B cell (primary cell): ENCODE measurements at regions not wholly inside any gene's neighbourhood (a gene's known extent, or its start where the extent isn't known, plus 50 kb on each side); places are given as distances from the start of the nearest gene placed in this dataset.

Source experiments
- ATAC-seq: fragments of 200-7000 bp; cut with Tn5 transposase; one replicate; pipeline ENCODE4 v1.10.0; 2021; ENCODE audit warnings: low read depth, mild to moderate bottlenecking, moderate number of reproducible peaks, moderate library complexity
- CTCF ChIA-PET: fragments of 350-600 bp; sonication (Branson Sonifier 250); formaldehyde crosslinking; loops from one replicate; lab custom pipeline; 2021; ENCODE audit warnings: antibody characterized with exemption, inconsistent platforms; lab: Charles Lee
- POLR2A ChIA-PET: fragments of 350-600 bp; sonication (Branson Sonifier 250); formaldehyde crosslinking; loops from one replicate; lab custom pipeline; 2021; ENCODE audit warnings: antibody characterized with exemption; lab: Charles Lee
- DNase-seq: peaks from one replicate; pipeline ENCODE4 v3.0.0; 2013
- H2AFZ ChIP-seq: 2 replicates; pipeline ENCODE4 v1.6.1; 2012; ENCODE audit warnings: mild to moderate bottlenecking, low read depth, low read length; ENCODE audit not compliant: insufficient read depth, poor library complexity, severe bottlenecking
- H3K27ac ChIP-seq, 2 donors: 1 replicate in 1 of 2; 2 replicates in 1 of 2; pipeline ENCODE4 v1.5.1; 2012 to 2013; ENCODE audit warnings: low read length in 2 of 2, mild to moderate bottlenecking in 2 of 2, moderate library complexity in 1 of 2
- H3K27me3 ChIP-seq, 4 experiments: fragments of 200-600 bp in 1 of 4; sonication (generic) in 1 of 4; replicated peaks in 1 of 4; 1 replicate in 2 of 4; 2 replicates in 2 of 4; pipeline versions ENCODE4 v1.6.1 to v1.7.0; 2013 to 2016; ENCODE audit warnings: low read length in 3 of 4, mild to moderate bottlenecking in 2 of 4, mixed read lengths in 1 of 4, moderate library complexity in 1 of 4; ENCODE audit not compliant: insufficient read depth in 4 of 4, control insufficient read depth in 3 of 4; ENCODE audit errors: control extremely low read depth in 1 of 4
- H3K36me3 ChIP-seq, 2 experiments: replicated peaks in 1 of 2; 1 replicate in 1 of 2; 2 replicates in 1 of 2; pipeline versions ENCODE4 v1.6.1 to v1.7.1; 2013; ENCODE audit warnings: low read length in 1 of 2; ENCODE audit not compliant: insufficient read depth in 2 of 2, control insufficient read depth in 1 of 2; ENCODE audit errors: control extremely low read depth in 1 of 2, extremely low read depth in 1 of 2
- H3K4me1 ChIP-seq, 2 donors: fragments of 200-600 bp in 1 of 2; sonication (generic) in 1 of 2; 1 replicate in 1 of 2; 2 replicates in 1 of 2; pipeline versions ENCODE4 v1.5.1 to v1.6.1; 2013 to 2017; ENCODE audit warnings: low read length in 2 of 2; ENCODE audit not compliant: control insufficient read depth in 2 of 2, insufficient read depth in 2 of 2
- H3K4me2 ChIP-seq: replicated peaks from 2 replicates; pipeline ENCODE3; 2012; ENCODE audit warnings: mild to moderate bottlenecking, low read depth, low read length; ENCODE audit not compliant: poor library complexity, severe bottlenecking
- H3K4me3 ChIP-seq, 5 experiments: fragments of 200-600 bp in 1 of 5; sonication (generic) in 1 of 5; 1 replicate in 3 of 5; 2 replicates in 2 of 5; pipeline versions ENCODE4 v1.5.1 to v1.7.0; 2011 to 2016; ENCODE audit warnings: low read length in 4 of 5, mild to moderate bottlenecking in 4 of 5, low read depth in 2 of 5, control low read depth in 1 of 5, moderate library complexity in 1 of 5; ENCODE audit not compliant: insufficient read depth in 1 of 5; ENCODE audit errors: control extremely low read depth in 1 of 5, extremely low read depth in 1 of 5
- H3K79me2 ChIP-seq: fragments of 200-600 bp; sonication (generic); one replicate; pipeline ENCODE4 v1.6.0; 2016; ENCODE audit warnings: low read length; ENCODE audit not compliant: control insufficient read depth, insufficient read depth
- H3K9ac ChIP-seq: fragments of 200-600 bp; sonication (generic); 2 replicates; pipeline ENCODE4 v1.6.1; 2017; ENCODE audit warnings: mild to moderate bottlenecking, low read length, moderate library complexity
- H3K9me3 ChIP-seq, 3 donors: one replicate each; pipeline versions ENCODE4 v1.6.1 to v1.7.1; 2013; ENCODE audit warnings: low read length in 2 of 3; ENCODE audit not compliant: control insufficient read depth in 2 of 3, insufficient read depth in 1 of 3; ENCODE audit errors: control extremely low read depth in 1 of 3
- H4K20me1 ChIP-seq: 2 replicates; pipeline ENCODE4 v1.6.0; 2012; ENCODE audit warnings: mild to moderate bottlenecking, low read length; ENCODE audit not compliant: insufficient read depth, control insufficient read depth, poor library complexity, severe bottlenecking
- H3K27ac Mint-ChIP-seq: one replicate; pipeline ENCODE4 v1.8.0; 2021; ENCODE audit warnings: mixed read lengths
- H3K27me3 Mint-ChIP-seq: one replicate; pipeline ENCODE4 v1.8.0; 2021; ENCODE audit warnings: mixed read lengths
- H3K4me1 Mint-ChIP-seq: one replicate; pipeline ENCODE4 v1.8.0; 2021; ENCODE audit warnings: mixed read lengths
- H3K4me3 Mint-ChIP-seq: one replicate; pipeline ENCODE4 v1.8.0; 2021; ENCODE audit warnings: mixed read lengths
- H3K9me3 Mint-ChIP-seq: one replicate; pipeline ENCODE4 v1.8.0; 2022; ENCODE audit warnings: mixed read lengths; ENCODE audit not compliant: insufficient read depth
- CTCF ChIP-seq: fragments of 200-600 bp; IDR thresholded peaks from one replicate; pipeline ENCODE4 v1.8.0; 2022; ENCODE audit warnings: antibody characterized with exemption, mild to moderate bottlenecking
- EZH2 ChIP-seq: IDR thresholded peaks from 2 replicates; pipeline ENCODE4 v1.6.1; 2012; ENCODE audit warnings: borderline replicate concordance, low read depth, mild to moderate bottlenecking, moderate library complexity, low read length; ENCODE audit not compliant: insufficient read depth, poor library complexity, severe bottlenecking
- WGBS: methylation state at CpG from one replicate; pipeline ENCODE4 v1.1.5; 2013; ENCODE audit warnings: missing lambda C conversion rate; ENCODE audit not compliant: insufficient coverage; 5-methylcytosine and 5-hydroxymethylcytosine counted together
- intact Hi-C: fragments of 100-400 bp; cut with micrococcal nuclease; formaldehyde crosslinking; loops from one replicate; pipeline ENCODE4 v1.10.0; 2022

GRCh38 chr13:76687467-76687866 lies 198.7 kb downstream of the KCTD12 start:
- Mint-ChIP-seq H3K27ac (no peak overlapping the region), H3K27me3 (no peaks in the 10 kb centered on the region), H3K4me3 (no peak overlapping the region), H3K9me3 (no peaks in the 10 kb centered on the region), H3K4me1 (no peaks in the 10 kb centered on the region)
- Histone ChIP-seq H3K27me3 (no peaks in the 10 kb centered on the region), H3K9me3 (no peaks in the 10 kb centered on the region), H3K4me3 (no peak overlapping the region), H3K27ac (no peak overlapping the region), H2AFZ (no peak overlapping the region), H4K20me1 (no peaks in the 10 kb centered on the region), H3K36me3 (no peaks in the 10 kb centered on the region), H3K4me2 (no peak overlapping the region), H3K9ac (no peak overlapping the region), H3K79me2 (no peaks in the 10 kb centered on the region), H3K4me1 (no peaks in the 10 kb centered on the region)
- TF ChIP-seq CTCF: no peak
- no peak for TF ChIP-seq EZH2
- intact Hi-C loops: no loop called here
- ChIA-PET CTCF (no interaction called here), POLR2A (no interaction called here)
- ATAC-seq (no peak), DNase-seq (no peak)
- 51% methylated on average over 2 of the region's 4 CpGs for WGBS

- DNase-seq: no peak
- Histone ChIP-seq H3K4me1 (no peaks in the 10 kb centered on the region), H3K36me3 (no peaks in the 10 kb centered on the region), H3K4me3 (no peak overlapping the region), H3K4me2 (no peak overlapping the region), H3K79me2 (no peaks in the 10 kb centered on the region), H2AFZ (no peak overlapping the region), H4K20me1 (no peaks in the 10 kb centered on the region), H3K9me3 (no peaks in the 10 kb centered on the region), H3K27me3 (no peaks in the 10 kb centered on the region), H3K27ac (no peak overlapping the region), H3K9ac (no peak overlapping the region)
- H3K4me3 Mint-ChIP-seq: no peak overlapping the region
- POLR2A ChIA-PET: no interaction called here
- TF ChIP-seq CTCF (no peak), EZH2 (no peak)
- CTCF ChIA-PET: no interaction called here
- peaks cover 3% of the 10 kb centered on the region for H3K27me3 Mint-ChIP-seq
- intact Hi-C loops: no loop called here
- 98% methylated on average over 3 of the region's 5 CpGs for WGBS
- ATAC-seq: no peak
- no peak overlapping the region for H3K27ac Mint-ChIP-seq
- no peaks in the 10 kb centered on the region for H3K4me1 Mint-ChIP-seq
- no peaks in the 10 kb centered on the region for H3K9me3 Mint-ChIP-seq
Observed at GRCh38 chr13:76685938-76686337, 200.3 kb downstream of the KCTD12 start.
